RWPE1 (cell line): ENCODE measurements at regions not wholly inside any gene's neighbourhood (a gene's known extent, or its start where the extent isn't known, plus 50 kb on each side); places are given as distances from the start of the nearest gene placed in this dataset.

ENCODE experiments used
- CTCF ChIA-PET: fragments of 350-600 bp; sonication (Branson Sonifier 250); formaldehyde crosslinking; extraction: SDS; loops from one replicate; lab custom pipeline; 2021; lab: Yijun Ruan, JAX
- POLR2A ChIA-PET: fragments of 400-600 bp; formaldehyde crosslinking; extraction: SDS; loops from one replicate; lab custom pipeline; 2020; ENCODE audit warnings: antibody characterized with exemption; ENCODE audit not compliant: low non-redundant PET; lab: Yijun Ruan, JAX
- DNase-seq: peaks from one replicate; pipeline ENCODE4 v3.0.0; 2012; ENCODE audit warnings: low spot score
- H3K27ac ChIP-seq: fragments of 450-650 bp; 2 replicates; pipeline ENCODE4 v1.5.1; 2017
- TF ChIP-seq, protein P1 (sequence below): fragments of 450-650 bp; conservative IDR thresholded peaks from 2 replicates; pipeline ENCODE4 v1.5.1; 2017; ENCODE audit warnings: low read depth, mild to moderate bottlenecking

DNA sequence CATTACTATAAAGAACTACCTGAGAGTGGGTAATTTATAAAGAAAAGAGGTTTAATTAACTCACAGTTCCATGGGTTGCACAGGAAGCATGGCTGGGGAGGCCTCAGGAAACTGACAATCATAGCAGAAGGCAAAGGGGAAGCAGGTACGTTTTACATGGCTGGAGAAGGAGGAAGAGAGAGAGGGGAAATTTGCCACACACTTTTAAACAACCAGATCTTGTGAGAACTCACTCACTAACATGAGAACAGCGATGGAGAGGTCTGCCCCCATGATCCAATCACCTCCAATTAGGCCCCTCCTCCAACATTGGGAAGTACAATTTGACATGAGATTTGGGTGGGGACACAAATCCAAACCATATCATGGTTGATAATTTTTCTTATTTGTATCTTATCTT lies 51.8 kb upstream of the PPP1R9A start:
- ChIA-PET POLR2A (no interaction called here), CTCF (no interaction called here)
- no peak for DNase-seq
- TF ChIP-seq, protein P1, sequence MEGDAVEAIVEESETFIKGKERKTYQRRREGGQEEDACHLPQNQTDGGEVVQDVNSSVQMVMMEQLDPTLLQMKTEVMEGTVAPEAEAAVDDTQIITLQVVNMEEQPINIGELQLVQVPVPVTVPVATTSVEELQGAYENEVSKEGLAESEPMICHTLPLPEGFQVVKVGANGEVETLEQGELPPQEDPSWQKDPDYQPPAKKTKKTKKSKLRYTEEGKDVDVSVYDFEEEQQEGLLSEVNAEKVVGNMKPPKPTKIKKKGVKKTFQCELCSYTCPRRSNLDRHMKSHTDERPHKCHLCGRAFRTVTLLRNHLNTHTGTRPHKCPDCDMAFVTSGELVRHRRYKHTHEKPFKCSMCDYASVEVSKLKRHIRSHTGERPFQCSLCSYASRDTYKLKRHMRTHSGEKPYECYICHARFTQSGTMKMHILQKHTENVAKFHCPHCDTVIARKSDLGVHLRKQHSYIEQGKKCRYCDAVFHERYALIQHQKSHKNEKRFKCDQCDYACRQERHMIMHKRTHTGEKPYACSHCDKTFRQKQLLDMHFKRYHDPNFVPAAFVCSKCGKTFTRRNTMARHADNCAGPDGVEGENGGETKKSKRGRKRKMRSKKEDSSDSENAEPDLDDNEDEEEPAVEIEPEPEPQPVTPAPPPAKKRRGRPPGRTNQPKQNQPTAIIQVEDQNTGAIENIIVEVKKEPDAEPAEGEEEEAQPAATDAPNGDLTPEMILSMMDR: no peak
- H3K27ac ChIP-seq: no peak overlapping the region

DNA sequence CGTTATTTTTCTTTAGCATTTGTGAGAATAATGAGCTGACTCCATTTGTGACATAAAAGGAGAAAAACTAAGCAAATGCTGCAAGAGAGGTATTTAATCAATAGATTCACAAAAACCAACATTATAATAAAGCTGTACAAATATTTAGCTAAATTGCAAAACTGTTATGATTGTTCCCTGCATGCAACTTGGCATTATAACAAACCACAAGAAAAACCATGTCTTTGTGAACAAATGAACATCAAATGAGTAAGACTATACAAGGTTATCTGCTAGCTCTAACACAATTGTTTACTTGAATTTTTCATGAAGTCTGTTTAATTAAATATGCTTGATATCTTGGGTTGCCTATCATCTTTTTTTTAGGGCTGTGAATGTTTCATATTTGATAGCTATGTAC lies 50.8 kb upstream of the PPP1R9A start:
- H3K27ac ChIP-seq: no peak overlapping the region
- ChIA-PET CTCF (no interaction called here), POLR2A (no interaction called here)
- TF ChIP-seq, protein P1: no peak
- DNase-seq: no peak
